ENCODE measurements at regions not wholly inside any gene's neighbourhood (a gene's known extent, or its start where the extent isn't known, plus 50 kb on each side); places are given as distances from the start of the nearest gene placed in this dataset.

GRCh38 chr16:50497592-50497991 is 50.6 kb upstream of the NKD1 start:
- Mint-ChIP-seq H3K4me3 (no peak overlapping the region), H3K27ac (no peak overlapping the region), H3K36me3 (no peaks in the 10 kb centered on the region), H3K9me3 (peaks cover 1 to 9% (median 4%) of the 10 kb centered on the region in 7 donors), H3K27me3 (ENCODE audit: low read depth in 3 of 3) (peaks cover 2 to 6% (median 4%) of the 10 kb centered on the region in 3 donors), H3K4me1 (no peaks in the 10 kb centered on the region)
- no peaks in the 10 kb centered on the region for H4K20me1 ChIP-seq (ENCODE audit: insufficient read depth, low read length)
- H3K9ac ChIP-seq (ENCODE audit: insufficient read depth, low read length, poor library complexity, severe bottlenecking), result no peak overlapping the region
- no peaks in the 10 kb centered on the region for H3K79me2 ChIP-seq (ENCODE audit: insufficient read depth, low read length)
- no peak overlapping the region for H3K4me2 ChIP-seq (replicated peaks; ENCODE audit: extremely low read depth, low read length, poor library complexity, severe bottlenecking)
- TF ChIP-seq, protein P1, sequence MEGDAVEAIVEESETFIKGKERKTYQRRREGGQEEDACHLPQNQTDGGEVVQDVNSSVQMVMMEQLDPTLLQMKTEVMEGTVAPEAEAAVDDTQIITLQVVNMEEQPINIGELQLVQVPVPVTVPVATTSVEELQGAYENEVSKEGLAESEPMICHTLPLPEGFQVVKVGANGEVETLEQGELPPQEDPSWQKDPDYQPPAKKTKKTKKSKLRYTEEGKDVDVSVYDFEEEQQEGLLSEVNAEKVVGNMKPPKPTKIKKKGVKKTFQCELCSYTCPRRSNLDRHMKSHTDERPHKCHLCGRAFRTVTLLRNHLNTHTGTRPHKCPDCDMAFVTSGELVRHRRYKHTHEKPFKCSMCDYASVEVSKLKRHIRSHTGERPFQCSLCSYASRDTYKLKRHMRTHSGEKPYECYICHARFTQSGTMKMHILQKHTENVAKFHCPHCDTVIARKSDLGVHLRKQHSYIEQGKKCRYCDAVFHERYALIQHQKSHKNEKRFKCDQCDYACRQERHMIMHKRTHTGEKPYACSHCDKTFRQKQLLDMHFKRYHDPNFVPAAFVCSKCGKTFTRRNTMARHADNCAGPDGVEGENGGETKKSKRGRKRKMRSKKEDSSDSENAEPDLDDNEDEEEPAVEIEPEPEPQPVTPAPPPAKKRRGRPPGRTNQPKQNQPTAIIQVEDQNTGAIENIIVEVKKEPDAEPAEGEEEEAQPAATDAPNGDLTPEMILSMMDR (IDR thresholded peaks at IDR 0.05), result no peak
- H3K27ac ChIP-seq (ENCODE audit: low read depth in 1 of 2, low read length in 2 of 2), result no peak overlapping the region
- H3K27me3 ChIP-seq (ENCODE audit: control insufficient read depth in 2 of 2, insufficient read depth in 2 of 2, low read length in 2 of 2), result no peaks in the 10 kb centered on the region
- no peaks in the 10 kb centered on the region for H3K36me3 ChIP-seq (replicated peaks in 1 of 2; ENCODE audit: control insufficient read depth in 1 of 2, insufficient read depth in 2 of 2, low read length in 2 of 2)
- intact Hi-C loops (cut with micrococcal nuclease), result no loop called here
- no peaks in the 10 kb centered on the region for H3K4me1 ChIP-seq (ENCODE audit: control insufficient read depth in 1 of 2, insufficient read depth in 2 of 2, low read length in 2 of 2)
- H3K4me3 ChIP-seq (replicated peaks in 1 of 3; ENCODE audit: low read depth in 2 of 3, low read length in 3 of 3), result no peak overlapping the region
- 88% methylated on average over 1 of the region's 3 CpGs for WGBS (ENCODE audit: insufficient coverage)
- peaks cover 0 to 7% of the 10 kb centered on the region in 2 donors for H3K9me3 ChIP-seq (replicated peaks in 1 of 2; ENCODE audit: control insufficient read depth in 1 of 2, insufficient read depth in 1 of 2, low read length in 2 of 2)
- no peak overlapping the region for H2AFZ ChIP-seq (ENCODE audit: insufficient read depth, low read depth, low read length, poor library complexity, severe bottlenecking)
- DNase-seq, result no peak

DNA sequence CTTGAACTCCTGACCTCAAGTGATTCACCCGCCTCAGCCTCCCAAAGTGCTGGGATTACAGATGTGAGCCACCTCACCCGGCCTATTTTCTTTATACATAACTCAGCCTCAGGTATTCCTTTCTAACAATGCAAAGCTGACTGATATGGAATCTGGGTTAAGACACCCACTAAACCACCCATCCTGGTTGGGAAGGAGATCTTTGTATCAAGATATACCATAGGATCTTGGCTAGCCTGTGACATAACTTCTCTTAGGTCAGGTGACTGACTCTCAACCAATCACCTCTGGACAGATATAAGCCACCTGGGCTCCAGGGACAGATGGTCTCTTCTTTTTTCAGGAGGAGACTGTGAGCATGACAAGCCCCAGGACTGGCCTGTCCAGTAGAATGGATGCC is 51.2 kb upstream of the NKD1 start:
- H3K27me3 Mint-ChIP-seq (ENCODE audit: low read depth in 3 of 3), result peaks cover 2 to 6% (median 4%) of the 10 kb centered on the region in 3 donors
- no peaks in the 10 kb centered on the region for H3K36me3 Mint-ChIP-seq
- Histone ChIP-seq H3K27me3 (ENCODE audit: control insufficient read depth in 2 of 2, insufficient read depth in 2 of 2, low read length in 2 of 2) (no peaks in the 10 kb centered on the region), H3K36me3 (replicated peaks in 1 of 2; ENCODE audit: control insufficient read depth in 1 of 2, insufficient read depth in 2 of 2, low read length in 2 of 2) (no peaks in the 10 kb centered on the region), H2AFZ (ENCODE audit: insufficient read depth, low read depth, low read length, poor library complexity, severe bottlenecking) (no peak overlapping the region), H3K9me3 (replicated peaks in 1 of 2; ENCODE audit: control insufficient read depth in 1 of 2, insufficient read depth in 1 of 2, low read length in 2 of 2) (peaks cover 0 to 4% of the 10 kb centered on the region in 2 donors), H3K4me3 (replicated peaks in 1 of 3; ENCODE audit: low read depth in 2 of 3, low read length in 3 of 3) (no peak overlapping the region), H3K27ac (ENCODE audit: low read depth in 1 of 2, low read length in 2 of 2) (no peak overlapping the region), H3K79me2 (ENCODE audit: insufficient read depth, low read length) (no peaks in the 10 kb centered on the region), H4K20me1 (ENCODE audit: insufficient read depth, low read length) (no peaks in the 10 kb centered on the region), H3K4me2 (replicated peaks; ENCODE audit: extremely low read depth, low read length, poor library complexity, severe bottlenecking) (no peak overlapping the region), H3K4me1 (ENCODE audit: control insufficient read depth in 1 of 2, insufficient read depth in 2 of 2, low read length in 2 of 2) (no peaks in the 10 kb centered on the region), H3K9ac (ENCODE audit: insufficient read depth, low read length, poor library complexity, severe bottlenecking) (no peak overlapping the region)
- H3K27ac Mint-ChIP-seq, result no peak overlapping the region
- no peaks in the 10 kb centered on the region for H3K4me1 Mint-ChIP-seq
- no peak overlapping the region for H3K4me3 Mint-ChIP-seq
- H3K9me3 Mint-ChIP-seq, result peaks cover 1 to 8% (median 4%) of the 10 kb centered on the region in 7 donors
- no CpG with 5 or more reads among the region's 2 CpGs for WGBS (ENCODE audit: insufficient coverage)
- no peak for DNase-seq
- TF ChIP-seq, protein P1 (IDR thresholded peaks at IDR 0.05), result no peak
- intact Hi-C loops (cut with micrococcal nuclease), result no loop called here

All from CD14-positive monocyte (primary cell).